Adrenal gland (tissue), 5 donors: ENCODE measurements at regions not wholly inside any gene's neighbourhood (a gene's known extent, or its start where the extent isn't known, plus 50 kb on each side); places are given as distances from the start of the nearest gene placed in this dataset.

Source experiments
- CTCF ChIP-seq, 6 experiments: fragments of 450-650 bp in 4 of 6; fragments of 200-600 bp in 2 of 6; sonication (generic) in 1 of 6; IDR thresholded peaks; 1 replicate in 5 of 6; 2 replicates in 1 of 6; pipeline versions ENCODE4 v1.5.1 to v1.8.0; 2016 to 2021; ENCODE audit warnings: antibody characterized with exemption in 6 of 6, mild to moderate bottlenecking in 2 of 6, moderate library complexity in 1 of 6
- POLR2A ChIP-seq, 2 donors: fragments of 450-650 bp; IDR thresholded peaks; one replicate each; pipeline ENCODE4 v1.6.1; 2017; ENCODE audit warnings: antibody characterized with exemption in 2 of 2, mild to moderate bottlenecking in 2 of 2, moderate library complexity in 1 of 2
- donor health status: DM: no; HTN: no; CAD: no.

GRCh38 chr2:144082777-144083176, 437.1 kb downstream of the ZEB2 start:
- no peak for TF ChIP-seq CTCF (IDR thresholded peaks at IDR 0.05)
- TF ChIP-seq POLR2A (IDR thresholded peaks at IDR 0.05), result no peak
